ENCODE measurements at regions not wholly inside any gene's neighbourhood (a gene's known extent, or its start where the extent isn't known, plus 50 kb on each side); places are given as distances from the start of the nearest gene placed in this dataset.

GRCh38 chr13:73433458-73433857, 374.7 kb downstream of the KLF5 start:
- no peak for TF ChIP-seq CTCF (IDR thresholded peaks at IDR 0.05; ENCODE audit: low read depth, low read length, missing control alignments)
- no peak for DNase-seq (ENCODE audit: extremely low read depth, low read depth)
- H3K4me3 ChIP-seq (replicated peaks; ENCODE audit: low read depth, low read length) = no peak overlapping the region

GRCh38 chr13:73429701-73430100, 370.9 kb downstream of the KLF5 start:
- no peak overlapping the region for H3K4me3 ChIP-seq (replicated peaks; ENCODE audit: low read depth, low read length)
- no peak for TF ChIP-seq CTCF (IDR thresholded peaks at IDR 0.05; ENCODE audit: low read depth, low read length, missing control alignments)
- no peak for DNase-seq (ENCODE audit: extremely low read depth, low read depth)

- no peak overlapping the region for H3K4me3 ChIP-seq (replicated peaks; ENCODE audit: low read depth, low read length)
- TF ChIP-seq CTCF (IDR thresholded peaks at IDR 0.05; ENCODE audit: low read depth, low read length, missing control alignments) = no peak
- no peak for DNase-seq (ENCODE audit: extremely low read depth, low read depth)
Observed at GRCh38 chr13:73428706-73429105, 369.9 kb downstream of the KLF5 start.

- TF ChIP-seq CTCF (IDR thresholded peaks at IDR 0.05; ENCODE audit: low read depth, low read length, missing control alignments) = no peak
- DNase-seq (ENCODE audit: extremely low read depth, low read depth) = no peak
- H3K4me3 ChIP-seq (replicated peaks; ENCODE audit: low read depth, low read length) = no peak overlapping the region
Observed at GRCh38 chr13:73428137-73428536, 369.3 kb downstream of the KLF5 start.

GRCh38 chr13:73422973-73423372, 364.2 kb downstream of the KLF5 start:
- DNase-seq (ENCODE audit: extremely low read depth, low read depth) = no peak
- no peak overlapping the region for H3K4me3 ChIP-seq (replicated peaks; ENCODE audit: low read depth, low read length)
- TF ChIP-seq CTCF (IDR thresholded peaks at IDR 0.05; ENCODE audit: low read depth, low read length, missing control alignments) = no peak

GRCh38 chr13:73421310-73421912, 362.6 kb downstream of the KLF5 start:
- no peak for TF ChIP-seq CTCF (IDR thresholded peaks at IDR 0.05; ENCODE audit: low read depth, low read length, missing control alignments)
- no peak for DNase-seq (ENCODE audit: extremely low read depth, low read depth)

GRCh38 chr13:73419186-73419585, 360.4 kb downstream of the KLF5 start:
- H3K4me3 ChIP-seq (replicated peaks; ENCODE audit: low read depth, low read length) = no peak overlapping the region
- no peak for TF ChIP-seq CTCF (IDR thresholded peaks at IDR 0.05; ENCODE audit: low read depth, low read length, missing control alignments)
- no peak for DNase-seq (ENCODE audit: extremely low read depth, low read depth)

More at GRCh38 chr13:73421310-73421912, 362.6 kb downstream of the KLF5 start:
- H3K4me3 ChIP-seq (replicated peaks; ENCODE audit: low read depth, low read length) = no peak overlapping the region

Measured in HFF-Myc (cell line).